ENCODE measurements at regions not wholly inside any gene's neighbourhood (a gene's known extent, or its start where the extent isn't known, plus 50 kb on each side); places are given as distances from the start of the nearest gene placed in this dataset.
"Not testable (repeated sequence)": the region's sequence is repeated elsewhere in the genome, so short reads cannot be mapped to it uniquely, and the experiment has no call there.

GRCh38 chr15:100728371-100729201, 126.2 kb downstream of the ASB7 start:
- H3K27ac Mint-ChIP-seq, result no peak overlapping the region
- peak in 1 of 2 donors; percentile 2 for DNase-seq (ENCODE audit: low spot score in 2 of 2)
- ATAC-seq, result no peak
- no peaks in the 10 kb centered on the region for H3K9me3 Mint-ChIP-seq
- no peaks in the 10 kb centered on the region for H3K36me3 Mint-ChIP-seq

- peak in 1 of 2 donors; percentile 0 for DNase-seq (ENCODE audit: low spot score in 2 of 2)
- H3K27ac Mint-ChIP-seq, result no peak overlapping the region
- H3K9me3 Mint-ChIP-seq, result peaks cover 0 to 7% of the 10 kb centered on the region in 2 donors
- no peak for ATAC-seq
- peaks cover 0 to 8% of the 10 kb centered on the region in 2 donors for H3K36me3 Mint-ChIP-seq
Observed at GRCh38 chr15:100729461-100729860, 127.1 kb downstream of the ASB7 start.

- no peak overlapping the region for H3K27ac Mint-ChIP-seq
- no peak for DNase-seq (ENCODE audit: low spot score in 2 of 2)
- ATAC-seq, result no peak
- H3K9me3 Mint-ChIP-seq, result peaks cover 0 to 8% of the 10 kb centered on the region in 2 donors
- peaks cover 0 to 8% of the 10 kb centered on the region in 2 donors for H3K36me3 Mint-ChIP-seq
Observed at GRCh38 chr15:100730129-100730528, 127.7 kb downstream of the ASB7 start.

GRCh38 chr15:100730655-100731266, 128.4 kb downstream of the ASB7 start:
- peaks cover 0 to 8% of the 10 kb centered on the region in 2 donors for H3K36me3 Mint-ChIP-seq
- H3K27ac Mint-ChIP-seq, result no peak overlapping the region
- H3K9me3 Mint-ChIP-seq, result peaks cover 0 to 8% of the 10 kb centered on the region in 2 donors
- DNase-seq (ENCODE audit: low spot score in 2 of 2) (no peak), ATAC-seq (no peak)

- DNase-seq (ENCODE audit: low spot score in 2 of 2) (no peak), ATAC-seq (no peak)
- Mint-ChIP-seq H3K27ac (no peak overlapping the region), H3K9me3 (peaks cover 0 to 8% of the 10 kb centered on the region in 2 donors), H3K36me3 (peaks cover 0 to 8% of the 10 kb centered on the region in 2 donors)
Observed at GRCh38 chr15:100731267-100732152, 129.1 kb downstream of the ASB7 start.

- DNase-seq (ENCODE audit: low spot score in 2 of 2) (no peak), ATAC-seq (no peak)
- peaks cover 0 to 8% of the 10 kb centered on the region in 2 donors for H3K36me3 Mint-ChIP-seq
- H3K27ac Mint-ChIP-seq, result no peak overlapping the region
- H3K9me3 Mint-ChIP-seq, result peaks cover 0 to 8% of the 10 kb centered on the region in 2 donors
Observed at GRCh38 chr15:100732211-100733055, 130.0 kb downstream of the ASB7 start.

GRCh38 chr15:100733101-100733842, 130.9 kb downstream of the ASB7 start:
- H3K36me3 Mint-ChIP-seq, result peaks cover 0 to 8% of the 10 kb centered on the region in 2 donors
- H3K27ac Mint-ChIP-seq, result no peak overlapping the region
- peaks cover 0 to 8% of the 10 kb centered on the region in 2 donors for H3K9me3 Mint-ChIP-seq
- DNase-seq (ENCODE audit: low spot score in 2 of 2) (no peak), ATAC-seq (no peak)

GRCh38 chr15:100733843-100734185, 131.4 kb downstream of the ASB7 start:
- H3K36me3 Mint-ChIP-seq; H3K27ac Mint-ChIP-seq; H3K9me3 Mint-ChIP-seq; DNase-seq (ENCODE audit: low spot score in 2 of 2); ATAC-seq: not testable (repeated sequence)

- Mint-ChIP-seq H3K9me3 (peaks cover 0 to 8% of the 10 kb centered on the region in 2 donors), H3K27ac (no peak overlapping the region), H3K36me3 (peaks cover 0 to 8% of the 10 kb centered on the region in 2 donors)
- DNase-seq (ENCODE audit: low spot score in 2 of 2) (no peak), ATAC-seq (no peak)
Observed at GRCh38 chr15:100734586-100734985, 132.2 kb downstream of the ASB7 start.

GRCh38 chr15:100735129-100736053, 133.0 kb downstream of the ASB7 start:
- H3K27ac Mint-ChIP-seq, result no peak overlapping the region
- DNase-seq (ENCODE audit: low spot score in 2 of 2) (no peak), ATAC-seq (no peak)
- H3K9me3 Mint-ChIP-seq, result peaks cover 0 to 8% of the 10 kb centered on the region in 2 donors
- peaks cover 0 to 8% of the 10 kb centered on the region in 2 donors for H3K36me3 Mint-ChIP-seq

GRCh38 chr15:100737214-100737613, 134.8 kb downstream of the ASB7 start:
- Mint-ChIP-seq H3K9me3 (peaks cover 0 to 8% of the 10 kb centered on the region in 2 donors), H3K36me3 (peaks cover 0 to 8% of the 10 kb centered on the region in 2 donors), H3K27ac (no peak overlapping the region)
- no peak for ATAC-seq
- no peak for DNase-seq (ENCODE audit: low spot score in 2 of 2)

- Mint-ChIP-seq H3K27ac (no peak overlapping the region), H3K36me3 (peaks cover 0 to 8% of the 10 kb centered on the region in 2 donors), H3K9me3 (peaks cover 0 to 8% of the 10 kb centered on the region in 2 donors)
- DNase-seq (ENCODE audit: low spot score in 2 of 2), result no peak
- ATAC-seq, result no peak
Observed at GRCh38 chr15:100738614-100739013, 136.2 kb downstream of the ASB7 start.

GRCh38 chr15:100740138-100740537, 137.7 kb downstream of the ASB7 start:
- no peak for ATAC-seq
- H3K36me3 Mint-ChIP-seq, result no peaks in the 10 kb centered on the region
- DNase-seq (ENCODE audit: low spot score in 2 of 2), result no peak

GRCh38 chr15:100751585-100751984, 128.0 kb upstream of the ALDH1A3 start:
- no peak overlapping the region for H3K27ac Mint-ChIP-seq
- no peak for ATAC-seq
- peaks cover 12 to 15% of the 10 kb centered on the region in 2 donors for H3K9me3 Mint-ChIP-seq
- H3K36me3 Mint-ChIP-seq, result peaks cover 10 to 14% of the 10 kb centered on the region in 2 donors
- no peak for DNase-seq (ENCODE audit: low spot score in 2 of 2)

More at GRCh38 chr15:100740138-100740537, 137.7 kb downstream of the ASB7 start:
- Mint-ChIP-seq H3K27ac (no peak overlapping the region), H3K9me3 (no peaks in the 10 kb centered on the region)

All from activated naive CD4-positive, alpha-beta T cell treated with anti-CD3 and anti-CD28 coated beads, Interleukin-2, amount 50 U/mL, for 72 hours (primary cell).